ENCODE measurements at regions not wholly inside any gene's neighbourhood (a gene's known extent, or its start where the extent isn't known, plus 50 kb on each side); places are given as distances from the start of the nearest gene placed in this dataset.
"Not testable (repeated sequence)": the region's sequence is repeated elsewhere in the genome, so short reads cannot be mapped to it uniquely, and the experiment has no call there.

DNA sequence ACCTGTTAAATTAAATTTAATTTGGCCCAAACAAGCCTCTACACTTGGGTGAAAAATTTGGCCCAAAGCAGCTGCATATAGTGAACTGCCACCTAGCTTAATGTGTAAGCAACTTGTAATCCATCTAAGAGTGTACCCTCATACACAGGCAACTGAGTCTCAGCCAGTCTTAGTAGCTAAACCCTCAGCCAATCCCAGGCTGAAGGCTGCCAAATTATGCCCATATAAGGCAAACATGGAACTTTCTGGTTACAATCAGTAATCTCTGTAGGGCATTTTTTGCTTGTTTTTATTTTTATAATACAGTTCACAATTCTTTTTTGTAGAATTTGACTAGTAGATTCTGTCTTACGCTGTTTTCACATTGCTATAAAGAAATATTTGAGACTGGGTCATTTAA is 958.7 kb downstream of the FSCB start:
- TF ChIP-seq POLR2A (IDR thresholded peaks at IDR 0.05) = no peak
- TF ChIP-seq CTCF (IDR thresholded peaks at IDR 0.05 in 4 of 5, conservative IDR thresholded peaks at IDR 0.05 in 1 of 5) = no peak
- no peaks in the 10 kb centered on the region for H3K27me3 ChIP-seq
- H3K9me3 ChIP-seq = no peaks in the 10 kb centered on the region
- no peaks in the 10 kb centered on the region for H3K36me3 ChIP-seq
- in situ Hi-C loops (cut with MboI; ENCODE audit: low sequenced_read_pairs in 4 of 4) = no loop called here
- no peaks in the 10 kb centered on the region for H3K4me1 ChIP-seq
- DNase-seq (no peak), ATAC-seq (no peak)
- intact Hi-C loops (cut with DNase I; ENCODE audit: low total_unique reads) = no loop called here
- no peak overlapping the region for H3K4me3 ChIP-seq
- no peak overlapping the region for H3K27ac ChIP-seq

GRCh38 chr14:43547596-43547995 is 959.5 kb downstream of the FSCB start:
- DNase-seq; ATAC-seq; intact Hi-C loops (cut with DNase I; ENCODE audit: low total_unique reads); in situ Hi-C loops (cut with MboI; ENCODE audit: low sequenced_read_pairs in 4 of 4); H3K4me3 ChIP-seq; H3K9me3 ChIP-seq; H3K27me3 ChIP-seq; H3K27ac ChIP-seq; H3K4me1 ChIP-seq; H3K36me3 ChIP-seq: not testable (repeated sequence)

DNA sequence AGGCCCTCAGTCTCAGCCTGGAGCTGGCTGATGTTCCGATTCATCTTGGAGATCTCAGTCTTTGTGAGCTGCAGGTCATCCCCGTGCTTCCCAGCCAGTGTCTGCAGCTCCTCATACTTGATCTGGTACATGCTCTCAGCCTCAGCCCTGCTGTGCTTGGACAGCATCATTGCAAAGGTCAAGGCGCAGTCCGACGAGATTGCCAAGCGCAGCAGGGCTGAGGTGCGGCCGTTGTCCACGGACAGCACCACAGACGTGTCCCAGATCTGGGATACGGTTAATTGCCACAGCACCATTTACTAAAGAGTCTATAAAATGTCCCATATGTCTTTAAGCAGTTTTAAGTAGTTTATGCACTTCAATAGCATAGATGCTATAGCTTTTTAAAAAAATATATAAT is 965.7 kb downstream of the FSCB start:
- Histone ChIP-seq H3K36me3 (no peaks in the 10 kb centered on the region), H3K27ac (no peak overlapping the region), H3K9me3 (no peaks in the 10 kb centered on the region), H3K4me3 (no peak overlapping the region), H3K27me3 (no peaks in the 10 kb centered on the region), H3K4me1 (no peaks in the 10 kb centered on the region)
- in situ Hi-C loops (cut with MboI; ENCODE audit: low sequenced_read_pairs in 4 of 4) = no loop called here
- intact Hi-C loops (cut with DNase I; ENCODE audit: low total_unique reads) = no loop called here
- TF ChIP-seq CTCF (IDR thresholded peaks at IDR 0.05 in 4 of 5, conservative IDR thresholded peaks at IDR 0.05 in 1 of 5) (no peak), POLR2A (IDR thresholded peaks at IDR 0.05) (no peak)
- DNase-seq (no peak), ATAC-seq (no peak)

DNA sequence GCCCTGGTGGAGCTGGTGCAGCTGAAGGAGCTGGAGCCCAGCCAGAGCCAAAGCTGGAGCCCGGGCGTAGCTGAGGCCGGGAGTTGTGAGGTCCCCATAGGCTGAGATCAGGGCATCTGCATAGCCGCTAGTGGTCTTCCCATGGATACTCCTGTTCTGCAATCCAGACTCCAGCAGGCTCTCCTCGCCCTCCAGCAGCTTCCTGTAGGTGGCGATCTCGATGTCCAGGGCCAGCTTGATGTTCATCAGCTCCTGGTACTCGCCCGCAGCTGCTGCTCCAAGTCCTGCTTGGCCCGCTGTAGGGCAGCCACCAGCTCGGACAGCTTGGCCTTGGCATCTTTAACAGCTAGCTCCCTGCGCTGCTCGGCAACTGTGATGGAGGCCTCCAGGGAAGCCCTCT is 966.1 kb downstream of the FSCB start:
- DNase-seq (no peak), ATAC-seq (no peak)
- intact Hi-C loops (cut with DNase I; ENCODE audit: low total_unique reads) = no loop called here
- TF ChIP-seq CTCF (IDR thresholded peaks at IDR 0.05 in 4 of 5, conservative IDR thresholded peaks at IDR 0.05 in 1 of 5) = no peak
- Histone ChIP-seq H3K27ac (no peak overlapping the region), H3K36me3 (no peaks in the 10 kb centered on the region), H3K4me3 (no peak overlapping the region), H3K4me1 (no peaks in the 10 kb centered on the region), H3K27me3 (no peaks in the 10 kb centered on the region), H3K9me3 (no peaks in the 10 kb centered on the region)
- in situ Hi-C loops (cut with MboI; ENCODE audit: low sequenced_read_pairs in 4 of 4) = no loop called here

- Histone ChIP-seq H3K4me3 (no peak overlapping the region), H3K36me3 (no peaks in the 10 kb centered on the region), H3K9me3 (no peaks in the 10 kb centered on the region), H3K27me3 (no peaks in the 10 kb centered on the region), H3K27ac (no peak overlapping the region), H3K4me1 (no peaks in the 10 kb centered on the region)
- no peak for ATAC-seq
- intact Hi-C loops (cut with DNase I; ENCODE audit: low total_unique reads) = no loop called here
- in situ Hi-C loops (cut with MboI; ENCODE audit: low sequenced_read_pairs in 4 of 4) = no loop called here
- no peak for TF ChIP-seq POLR2A (IDR thresholded peaks at IDR 0.05)
- no peak for TF ChIP-seq CTCF (IDR thresholded peaks at IDR 0.05 in 4 of 5, conservative IDR thresholded peaks at IDR 0.05 in 1 of 5)
- DNase-seq = no peak
Measured at GRCh38 chr14:43539210-43539609, 967.9 kb downstream of the FSCB start.

All from gastrocnemius medialis (tissue), 4 donors.